GM18858 (cell line): ENCODE measurements at regions not wholly inside any gene's neighbourhood (a gene's known extent, or its start where the extent isn't known, plus 50 kb on each side); places are given as distances from the start of the nearest gene placed in this dataset.
"Not testable (repeated sequence)": the region's sequence is repeated elsewhere in the genome, so short reads cannot be mapped to it uniquely, and the experiment has no call there.

Experiments used
- ATAC-seq: cut with Tn5 transposase; IDR thresholded peaks from one replicate; pipeline ENCODE4 v1.9.1; 2021; ENCODE audit not compliant: unreplicated experiment

DNA sequence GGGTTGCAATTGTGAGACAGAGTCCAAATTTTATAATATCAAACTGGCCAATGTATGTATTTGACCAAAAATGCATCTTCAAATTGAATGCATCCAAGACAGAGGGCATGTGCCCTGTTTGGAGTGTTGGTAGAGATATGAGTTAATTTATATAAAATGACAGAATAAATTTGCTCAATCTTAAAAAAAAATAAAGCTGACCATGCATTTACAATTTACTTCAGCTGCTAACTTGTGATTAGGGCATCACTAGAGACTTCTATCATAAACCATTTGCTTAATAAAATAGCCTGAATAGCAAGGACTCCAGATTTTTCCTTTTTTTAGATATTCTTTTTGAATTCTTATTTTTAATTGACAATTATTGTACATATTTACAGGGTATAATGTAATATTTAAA is 1345.8 kb downstream of the CDH11 start:
- ATAC-seq, result no peak

DNA sequence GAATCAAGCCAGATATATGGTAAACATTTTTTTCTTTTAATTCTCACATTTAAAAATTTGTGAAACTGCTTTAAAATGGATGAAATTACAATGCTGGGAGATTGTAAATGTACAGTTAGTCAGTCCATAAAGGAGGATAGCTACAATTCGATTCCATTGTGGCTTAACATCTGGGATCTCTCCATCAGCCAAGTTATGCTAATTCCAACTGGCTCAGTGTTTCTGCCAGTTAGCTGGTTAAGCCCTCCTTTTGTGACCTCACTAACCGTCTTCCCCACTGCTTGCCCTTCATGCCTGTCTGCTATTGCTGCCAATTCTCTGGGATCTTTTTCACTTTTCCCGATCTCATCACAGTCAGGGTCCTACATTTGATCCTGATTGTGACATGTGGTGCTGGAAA is 1347.6 kb downstream of the CDH11 start:
- no peak for ATAC-seq

DNA sequence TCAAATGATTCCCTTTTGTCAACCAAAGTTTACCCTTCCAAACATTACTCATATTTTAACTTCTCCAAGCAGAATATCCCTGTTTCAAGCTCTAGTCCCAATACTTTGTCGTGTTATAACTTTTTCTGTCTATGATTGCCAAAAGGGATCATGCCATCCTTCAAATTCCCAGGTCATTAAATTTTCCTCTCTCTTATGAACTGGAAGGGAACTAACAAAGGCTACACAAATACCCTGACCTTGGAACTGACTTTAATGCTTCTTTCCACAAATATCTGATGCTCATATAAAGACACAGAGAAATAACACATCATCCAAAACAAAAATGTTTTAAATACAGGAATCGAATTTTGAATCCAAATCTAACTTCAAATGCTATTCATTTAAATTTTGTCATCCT is 1352.7 kb downstream of the CDH11 start:
- no peak for ATAC-seq

DNA sequence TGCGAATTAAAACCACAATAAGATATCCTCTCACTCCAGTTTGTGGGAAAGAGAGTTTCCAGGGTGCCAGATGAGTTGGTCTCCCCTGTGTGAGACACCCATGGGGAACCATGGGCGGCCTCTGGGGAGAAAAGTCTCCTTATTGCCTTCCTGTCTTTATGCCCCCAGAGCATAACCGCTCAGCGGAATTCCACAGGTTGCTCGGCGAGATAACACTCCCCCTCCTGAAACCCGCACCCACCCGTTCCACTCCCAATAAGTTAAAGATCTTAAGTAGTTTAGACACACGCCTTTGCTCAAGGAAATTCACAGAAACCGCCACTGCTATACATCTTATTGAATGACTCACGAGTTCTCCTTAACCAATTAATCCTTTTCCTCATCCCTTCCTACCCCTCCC is 1361.6 kb downstream of the CDH11 start:
- ATAC-seq, result not testable (repeated sequence)

- ATAC-seq, result no peak
Observed at GRCh38 chr16:63752347-63752746, 1369.5 kb downstream of the CDH11 start.

GRCh38 chr16:63749276-63749675 is 1372.6 kb downstream of the CDH11 start:
- ATAC-seq, result no peak

- ATAC-seq, result no peak
Observed at GRCh38 chr16:63745456-63745855, 1376.4 kb downstream of the CDH11 start.

DNA sequence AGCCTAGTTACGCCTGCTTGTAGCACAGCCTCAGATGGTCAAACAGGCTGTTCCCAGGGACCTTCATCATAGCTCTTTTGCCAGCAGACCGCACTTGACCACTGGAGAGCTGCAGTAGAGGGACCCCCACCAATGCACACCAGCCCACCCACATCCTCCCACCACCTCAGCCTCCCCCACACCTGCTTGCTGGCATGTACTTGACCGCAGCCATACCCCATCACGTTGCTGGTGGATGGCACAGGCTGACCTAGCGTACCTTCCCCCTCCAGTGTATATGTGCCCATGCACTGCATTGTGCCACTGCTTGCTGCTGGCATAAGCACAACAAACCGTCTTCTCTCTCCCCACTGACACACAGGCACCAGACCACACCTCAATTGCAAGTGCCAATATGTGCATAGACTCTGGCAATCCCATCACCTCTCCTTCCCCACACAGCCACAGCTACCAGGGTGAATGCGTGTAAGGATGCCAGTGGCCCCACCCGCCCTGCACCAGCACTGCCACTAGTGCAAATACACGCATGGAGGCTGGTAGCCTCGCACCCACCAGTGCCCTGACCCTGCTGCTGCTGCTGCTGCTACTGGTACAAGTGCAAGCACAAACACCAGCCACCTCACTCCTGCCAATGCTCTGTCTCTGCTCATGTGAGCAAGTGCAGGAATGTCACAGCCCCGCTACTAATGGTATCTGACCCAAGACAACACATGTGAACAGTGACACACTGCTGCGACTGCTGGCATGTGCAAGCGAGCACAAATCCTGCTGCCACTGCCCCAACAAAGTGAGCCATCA is 1377.6 kb downstream of the CDH11 start:
- no peak for ATAC-seq

- ATAC-seq, result no peak
Observed at GRCh38 chr16:63742150-63742549, 1379.7 kb downstream of the CDH11 start.

DNA sequence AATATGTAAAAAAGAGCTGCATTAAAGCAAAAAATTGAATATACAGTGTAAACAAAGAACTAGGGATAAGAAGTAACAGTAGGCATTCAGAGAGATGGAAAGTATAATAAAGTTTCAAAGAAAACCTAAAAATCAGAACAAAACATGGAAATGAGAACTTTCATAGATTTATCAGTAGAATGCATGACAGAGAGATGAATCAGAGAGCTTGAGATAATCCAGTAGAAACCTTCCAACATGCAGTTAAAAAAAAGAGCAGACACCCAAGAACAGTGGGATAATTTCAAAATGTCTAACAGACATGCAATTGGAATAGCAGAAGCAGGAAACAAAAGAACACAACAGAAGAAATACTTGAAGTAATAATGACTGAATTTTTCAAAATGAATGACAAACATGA is 1384.2 kb downstream of the CDH11 start:
- no peak for ATAC-seq

GRCh38 chr16:63735456-63735855 is 1386.4 kb downstream of the CDH11 start:
- ATAC-seq, result no peak

- ATAC-seq, result no peak
Observed at GRCh38 chr16:63720848-63721247, 1401.0 kb downstream of the CDH11 start.

DNA sequence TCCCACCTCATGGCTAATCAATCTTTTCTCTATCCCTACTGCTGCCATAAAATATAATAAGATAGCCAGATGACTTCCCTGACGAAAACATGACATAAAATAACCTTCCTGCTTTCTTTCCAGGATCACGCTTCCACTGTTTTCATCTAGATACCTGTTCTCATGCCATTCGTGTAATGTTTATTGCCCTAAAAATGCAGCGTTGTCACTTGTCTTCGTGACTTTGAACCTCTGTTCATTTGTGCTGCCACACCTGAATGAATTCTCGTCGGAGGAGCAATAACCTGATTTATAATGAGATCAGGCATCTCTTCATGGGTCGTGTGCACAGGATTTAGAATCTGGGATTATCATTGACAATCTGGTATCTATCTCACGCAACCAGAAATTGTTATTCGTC is 1401.9 kb downstream of the CDH11 start:
- no peak for ATAC-seq

DNA sequence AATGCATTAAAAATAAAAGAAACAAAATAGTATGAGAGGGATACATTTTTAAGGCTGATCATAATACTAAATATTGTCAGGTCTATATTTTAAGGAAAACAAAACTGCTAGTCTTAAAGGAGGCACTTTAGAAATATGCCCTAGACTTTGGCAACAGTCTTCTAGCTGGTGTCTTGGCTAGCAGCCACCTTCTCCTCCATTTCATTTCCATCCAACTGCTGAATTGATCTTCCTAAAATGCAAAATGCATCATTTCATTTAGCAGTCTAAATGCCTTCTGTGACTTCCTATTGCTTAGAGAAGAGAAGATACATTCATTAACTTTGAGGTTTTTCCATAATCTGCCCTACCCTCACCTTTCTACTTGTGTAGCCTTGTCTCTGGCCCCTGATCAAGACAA is 1404.1 kb downstream of the CDH11 start:
- no peak for ATAC-seq

- ATAC-seq, result no peak
Observed at GRCh38 chr16:63714876-63715275, 1407.0 kb downstream of the CDH11 start.

DNA sequence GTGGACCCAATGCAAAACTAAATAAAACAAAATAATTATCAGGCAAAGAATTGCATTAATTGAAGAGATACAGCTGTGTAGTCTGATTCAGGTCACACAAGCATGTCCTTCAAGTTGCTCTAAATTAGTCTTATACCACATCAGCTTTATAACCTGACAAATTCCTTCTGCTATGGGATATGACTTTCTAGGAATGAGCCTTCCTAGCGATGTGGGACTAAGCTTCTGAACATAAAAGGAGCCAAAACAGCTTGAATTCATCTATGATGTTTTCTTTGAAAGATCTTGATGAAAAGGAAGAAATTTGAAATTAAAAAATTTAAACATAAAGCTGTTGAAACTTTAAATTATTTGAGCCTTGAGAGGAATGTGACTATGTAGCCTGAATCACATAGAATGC is 1409.1 kb downstream of the CDH11 start:
- no peak for ATAC-seq

- no peak for ATAC-seq
Observed at GRCh38 chr16:63703612-63704011, 1418.3 kb downstream of the CDH11 start.

- no peak for ATAC-seq
Observed at GRCh38 chr16:63702981-63703590, 1418.8 kb downstream of the CDH11 start.

DNA sequence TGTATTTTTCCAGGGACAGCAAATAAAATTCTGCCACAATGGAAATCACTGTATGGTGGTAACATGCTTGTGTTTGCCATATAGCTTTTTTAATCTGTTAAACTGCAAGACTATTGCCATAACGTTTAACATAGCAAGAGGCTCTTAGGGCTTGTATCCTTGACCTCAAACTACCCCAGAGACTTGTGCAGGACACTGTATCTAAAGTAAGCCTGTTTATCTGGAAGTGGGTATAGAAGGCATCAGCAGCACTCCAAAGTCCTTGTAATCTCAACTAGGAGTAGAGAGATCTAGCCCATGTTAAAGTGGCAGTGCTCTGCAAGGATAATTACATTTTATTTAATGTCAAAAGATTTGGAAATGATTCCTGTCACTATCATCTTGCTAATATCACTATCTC is 1424.1 kb downstream of the CDH11 start:
- ATAC-seq, result no peak

- ATAC-seq, result no peak
Observed at GRCh38 chr16:63695347-63695746, 1426.5 kb downstream of the CDH11 start.

DNA sequence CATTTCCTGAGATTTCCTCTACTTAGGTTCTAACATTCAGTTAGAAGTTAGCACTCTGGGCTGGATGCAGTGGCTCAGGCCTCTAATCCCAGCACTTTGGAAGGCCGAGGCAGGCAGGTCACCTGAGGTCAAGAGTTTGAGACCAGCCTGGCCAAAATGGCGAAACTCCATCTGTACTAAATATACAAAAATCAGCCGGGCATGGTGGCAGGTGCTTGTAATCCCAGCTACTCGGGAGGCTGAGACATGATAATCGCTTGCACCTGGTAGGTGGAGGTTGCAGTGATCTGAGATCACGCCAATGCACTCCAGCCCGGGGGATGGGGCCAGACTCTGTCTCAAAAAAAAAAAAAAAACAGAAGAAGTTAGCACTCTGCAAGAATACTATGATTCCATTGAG is 1430.9 kb downstream of the CDH11 start:
- ATAC-seq, result no peak

DNA sequence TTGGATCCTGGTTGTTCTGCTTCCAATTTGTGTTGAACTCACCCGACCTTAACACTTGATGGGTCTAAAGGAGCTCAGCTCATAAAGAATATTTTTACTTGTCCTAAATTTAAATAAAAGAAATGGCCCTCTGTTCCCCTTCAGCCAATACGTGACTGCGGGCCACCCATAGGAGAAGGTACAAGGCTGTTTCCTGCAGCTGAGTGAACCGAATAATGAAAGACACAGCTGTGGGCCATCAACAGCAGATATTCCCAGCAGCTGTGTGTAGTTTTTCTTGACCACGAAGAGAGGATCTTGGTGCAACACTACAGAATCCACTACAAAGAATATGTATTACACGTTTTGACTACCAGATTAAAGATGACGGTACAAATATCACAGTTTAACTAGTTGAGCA is 1431.6 kb downstream of the CDH11 start:
- no peak for ATAC-seq

GRCh38 chr16:63689068-63689467 is 1432.8 kb downstream of the CDH11 start:
- no peak for ATAC-seq
